ENCODE measurements at regions not wholly inside any gene's neighbourhood (a gene's known extent, or its start where the extent isn't known, plus 50 kb on each side); places are given as distances from the start of the nearest gene placed in this dataset.

DNA sequence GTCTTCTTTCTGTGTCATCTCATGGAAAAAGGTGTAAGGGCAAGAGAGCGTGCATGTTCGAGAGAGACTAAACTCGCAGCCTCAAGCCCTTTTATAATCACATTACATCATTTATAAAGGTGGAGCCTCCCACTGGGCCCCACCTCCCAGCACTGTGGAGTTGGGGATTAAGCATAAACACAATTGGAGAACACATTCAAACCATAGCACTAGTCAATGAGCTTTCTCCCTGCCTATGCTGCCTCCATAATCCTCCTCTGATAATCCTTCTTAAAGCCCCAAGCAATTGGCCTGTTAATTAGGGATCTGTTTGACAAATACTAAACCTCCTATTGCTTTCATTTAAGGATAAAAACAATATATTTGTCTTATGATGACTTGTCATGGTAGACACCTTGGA is 99.6 kb downstream of the NMUR2 start:
- Histone ChIP-seq H3K4me3 (ENCODE audit: low read depth, low read length) (no peak overlapping the region), H3K36me3 (ENCODE audit: control insufficient read depth, insufficient read depth, low read length) (no peaks in the 10 kb centered on the region), H3K27me3 (ENCODE audit: control insufficient read depth, insufficient read depth, low read length) (no peaks in the 10 kb centered on the region), H3K9me3 (ENCODE audit: control insufficient read depth, insufficient read depth, low read depth, low read length) (no peaks in the 10 kb centered on the region), H3K9ac (ENCODE audit: low read length) (no peak overlapping the region), H3K4me1 (ENCODE audit: control insufficient read depth, insufficient read depth, low read length) (no peaks in the 10 kb centered on the region), H3K27ac (ENCODE audit: low read depth, low read length) (no peak overlapping the region)

DNA sequence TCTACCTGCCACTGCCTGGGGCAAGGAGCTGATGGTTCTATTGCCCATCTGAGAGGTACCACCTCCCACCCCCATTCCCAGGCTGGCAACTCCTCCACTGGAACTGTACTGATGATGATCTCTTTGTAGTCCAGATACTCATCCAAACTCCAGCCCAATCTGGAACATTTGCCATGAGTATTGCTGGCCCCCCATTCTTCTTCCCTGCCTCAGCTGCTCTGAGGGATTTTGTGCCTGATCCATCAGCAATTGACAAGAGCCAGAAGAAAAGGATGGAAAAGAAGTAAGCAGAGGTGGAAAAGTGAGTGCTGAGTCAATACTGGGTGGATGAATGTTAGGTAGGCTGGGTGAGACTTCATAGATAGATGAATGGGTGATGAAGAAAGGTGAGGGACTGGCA is 101.2 kb downstream of the NMUR2 start:
- Histone ChIP-seq H3K27ac (ENCODE audit: low read depth, low read length) (no peak overlapping the region), H3K9ac (ENCODE audit: low read length) (no peak overlapping the region), H3K4me3 (ENCODE audit: low read depth, low read length) (no peak overlapping the region), H3K4me1 (ENCODE audit: control insufficient read depth, insufficient read depth, low read length) (no peaks in the 10 kb centered on the region), H3K36me3 (ENCODE audit: control insufficient read depth, insufficient read depth, low read length) (no peaks in the 10 kb centered on the region), H3K27me3 (ENCODE audit: control insufficient read depth, insufficient read depth, low read length) (no peaks in the 10 kb centered on the region), H3K9me3 (ENCODE audit: control insufficient read depth, insufficient read depth, low read depth, low read length) (no peaks in the 10 kb centered on the region)

DNA sequence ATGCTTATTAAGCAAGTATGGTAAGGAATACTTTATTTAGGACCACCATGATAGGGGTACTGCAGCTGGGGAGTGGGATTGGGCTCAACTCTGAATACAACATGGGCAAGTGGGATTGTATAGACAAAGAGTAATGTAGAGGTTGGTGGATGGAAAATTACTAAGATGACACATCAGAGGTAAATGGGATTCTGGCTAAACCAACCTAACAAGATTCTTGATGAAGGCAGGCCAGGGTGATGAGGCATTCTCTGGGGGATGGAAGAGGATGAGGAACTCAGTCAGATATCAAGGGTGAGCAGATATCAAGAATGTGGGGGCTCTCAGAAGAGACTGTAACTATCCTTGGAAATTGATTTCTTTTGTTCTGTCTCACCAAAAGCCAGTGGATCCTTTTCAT is 107.2 kb downstream of the NMUR2 start:
- Histone ChIP-seq H3K4me1 (ENCODE audit: control insufficient read depth, insufficient read depth, low read length) (no peaks in the 10 kb centered on the region), H3K36me3 (ENCODE audit: control insufficient read depth, insufficient read depth, low read length) (no peaks in the 10 kb centered on the region), H3K9ac (ENCODE audit: low read length) (no peak overlapping the region), H3K27me3 (ENCODE audit: control insufficient read depth, insufficient read depth, low read length) (no peaks in the 10 kb centered on the region), H3K4me3 (ENCODE audit: low read depth, low read length) (no peak overlapping the region), H3K9me3 (ENCODE audit: control insufficient read depth, insufficient read depth, low read depth, low read length) (no peaks in the 10 kb centered on the region), H3K27ac (ENCODE audit: low read depth, low read length) (no peak overlapping the region)

DNA sequence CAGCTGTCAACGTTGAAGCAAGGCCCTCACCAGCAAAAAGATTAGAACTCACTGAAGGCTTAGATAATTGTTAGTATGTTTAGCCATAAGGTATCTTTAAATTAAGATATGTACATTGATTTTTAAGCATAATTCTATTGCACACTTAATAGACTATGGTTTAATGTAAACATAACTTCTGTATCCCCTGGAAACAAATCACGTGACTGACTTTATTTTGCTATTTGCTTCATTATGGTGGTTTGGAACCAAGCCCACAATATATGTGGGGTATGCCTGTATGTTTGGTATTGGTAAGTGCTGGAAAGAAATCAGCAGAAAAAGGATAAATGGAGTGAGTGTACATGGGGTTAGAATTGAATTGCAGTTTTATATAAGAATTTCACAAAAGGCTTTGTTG is 111.9 kb downstream of the NMUR2 start:
- H3K27ac ChIP-seq (ENCODE audit: low read depth, low read length) = no peak overlapping the region
- no peak overlapping the region for H3K9ac ChIP-seq (ENCODE audit: low read length)
- no peaks in the 10 kb centered on the region for H3K9me3 ChIP-seq (ENCODE audit: control insufficient read depth, insufficient read depth, low read depth, low read length)
- no peaks in the 10 kb centered on the region for H3K27me3 ChIP-seq (ENCODE audit: control insufficient read depth, insufficient read depth, low read length)
- H3K4me1 ChIP-seq (ENCODE audit: control insufficient read depth, insufficient read depth, low read length) = no peaks in the 10 kb centered on the region
- no peak overlapping the region for H3K4me3 ChIP-seq (ENCODE audit: low read depth, low read length)
- no peaks in the 10 kb centered on the region for H3K36me3 ChIP-seq (ENCODE audit: control insufficient read depth, insufficient read depth, low read length)

DNA sequence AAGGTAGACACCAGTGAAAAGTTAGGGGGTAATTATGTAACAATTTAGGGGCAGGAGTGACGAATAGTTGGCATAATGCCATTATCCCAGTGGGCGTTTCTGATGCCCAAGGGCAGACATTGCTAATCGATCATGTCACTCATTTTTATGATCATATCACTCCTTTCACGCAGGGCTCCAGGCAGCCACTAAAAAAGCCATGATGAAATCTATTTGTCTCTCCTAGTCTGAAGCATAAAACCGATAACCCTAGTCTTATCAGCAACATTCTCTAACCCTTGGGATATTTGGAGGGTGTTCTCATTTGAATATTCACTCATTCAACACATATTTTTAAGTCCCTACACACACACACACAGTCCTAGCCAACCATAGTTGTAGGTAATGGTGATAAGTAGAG is 114.9 kb downstream of the NMUR2 start:
- H3K9me3 ChIP-seq (ENCODE audit: control insufficient read depth, insufficient read depth, low read depth, low read length) = no peaks in the 10 kb centered on the region
- no peak overlapping the region for H3K9ac ChIP-seq (ENCODE audit: low read length)
- H3K27me3 ChIP-seq (ENCODE audit: control insufficient read depth, insufficient read depth, low read length) = no peaks in the 10 kb centered on the region
- H3K36me3 ChIP-seq (ENCODE audit: control insufficient read depth, insufficient read depth, low read length) = no peaks in the 10 kb centered on the region
- no peaks in the 10 kb centered on the region for H3K4me1 ChIP-seq (ENCODE audit: control insufficient read depth, insufficient read depth, low read length)
- no peak overlapping the region for H3K4me3 ChIP-seq (ENCODE audit: low read depth, low read length)
- H3K27ac ChIP-seq (ENCODE audit: low read depth, low read length) = no peak overlapping the region

DNA sequence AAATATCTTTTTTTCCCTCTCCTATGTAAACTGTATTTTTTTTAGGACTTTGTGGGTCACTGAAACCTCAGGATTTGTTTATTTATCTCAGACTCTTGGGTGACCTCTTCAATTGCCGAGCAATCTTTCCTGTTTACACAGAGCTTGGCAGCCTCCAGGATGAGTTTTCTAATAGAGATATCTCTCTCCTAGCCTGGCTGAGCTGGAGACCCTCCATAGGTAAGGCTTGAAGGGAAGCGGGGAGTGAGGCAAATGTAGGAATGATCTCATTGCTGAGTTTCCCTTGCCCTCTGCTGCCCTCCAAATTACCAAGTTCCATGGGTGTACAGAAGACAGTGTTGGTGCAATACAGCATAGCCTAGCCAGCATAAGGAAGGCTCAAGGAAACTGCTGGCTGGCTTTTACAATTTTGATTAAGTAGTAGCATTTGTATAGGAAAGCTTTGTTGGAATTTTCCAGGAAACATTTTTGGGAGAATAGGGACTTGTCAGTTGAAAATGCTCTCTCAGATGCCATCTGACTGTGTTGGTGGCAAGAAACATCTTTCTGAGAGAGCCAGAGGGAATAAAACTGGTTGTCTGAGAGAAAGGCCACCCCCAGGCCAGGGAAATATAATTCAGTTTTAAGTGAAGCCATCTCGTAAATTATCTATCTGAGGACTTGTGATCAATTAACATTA is 116.0 kb downstream of the NMUR2 start:
- H3K9me3 ChIP-seq (ENCODE audit: control insufficient read depth, insufficient read depth, low read depth, low read length) = no peaks in the 10 kb centered on the region
- no peak overlapping the region for H3K9ac ChIP-seq (ENCODE audit: low read length)
- no peak overlapping the region for H3K4me3 ChIP-seq (ENCODE audit: low read depth, low read length)
- no peaks in the 10 kb centered on the region for H3K27me3 ChIP-seq (ENCODE audit: control insufficient read depth, insufficient read depth, low read length)
- H3K27ac ChIP-seq (ENCODE audit: low read depth, low read length) = no peak overlapping the region
- H3K36me3 ChIP-seq (ENCODE audit: control insufficient read depth, insufficient read depth, low read length) = no peaks in the 10 kb centered on the region
- H3K4me1 ChIP-seq (ENCODE audit: control insufficient read depth, insufficient read depth, low read length) = no peaks in the 10 kb centered on the region

DNA sequence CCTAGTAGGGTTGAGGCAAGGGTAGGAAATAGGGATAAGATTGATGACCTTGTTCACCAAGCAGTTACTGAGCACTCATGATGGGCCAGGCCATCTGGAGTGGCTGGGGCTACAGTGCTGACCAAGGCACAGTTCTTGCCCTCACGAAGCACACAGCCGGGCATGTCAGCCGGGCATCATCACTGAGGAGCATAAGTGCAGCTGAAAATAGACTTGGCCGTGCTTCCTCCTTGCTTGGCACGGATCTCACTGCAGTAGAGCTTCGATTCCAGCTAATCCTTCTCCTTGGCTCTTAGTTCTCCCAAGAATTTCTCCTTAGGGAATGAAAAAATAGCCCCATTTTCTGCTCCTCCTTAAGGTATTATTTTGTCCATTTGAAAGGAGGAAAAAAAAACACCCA is 116.6 kb downstream of the NMUR2 start:
- Histone ChIP-seq H3K9me3 (ENCODE audit: control insufficient read depth, insufficient read depth, low read depth, low read length) (no peaks in the 10 kb centered on the region), H3K36me3 (ENCODE audit: control insufficient read depth, insufficient read depth, low read length) (no peaks in the 10 kb centered on the region), H3K27ac (ENCODE audit: low read depth, low read length) (no peak overlapping the region)

DNA sequence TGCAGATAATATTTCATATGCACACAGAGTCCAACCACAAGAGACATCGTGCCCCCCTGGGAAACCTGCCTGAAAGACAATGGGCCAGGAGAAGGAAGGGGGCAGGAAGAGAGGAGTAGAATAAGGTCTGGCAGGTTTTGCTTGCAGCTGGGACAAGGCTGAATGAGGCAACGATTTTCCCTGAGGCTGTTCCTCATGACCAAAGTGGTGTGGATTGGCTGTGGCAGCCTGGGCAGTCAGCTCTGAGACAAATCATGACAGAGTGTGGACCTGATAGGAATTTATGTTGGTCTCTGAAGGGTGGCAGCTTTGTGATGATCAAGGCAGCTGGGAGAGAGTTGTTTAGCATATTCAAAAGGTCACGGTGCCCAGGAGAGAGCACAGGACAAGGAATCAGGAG is 119.3 kb downstream of the NMUR2 start:
- H3K27me3 ChIP-seq (ENCODE audit: control insufficient read depth, insufficient read depth, low read length) = no peaks in the 10 kb centered on the region
- no peaks in the 10 kb centered on the region for H3K36me3 ChIP-seq (ENCODE audit: control insufficient read depth, insufficient read depth, low read length)
- H3K27ac ChIP-seq (ENCODE audit: low read depth, low read length) = no peak overlapping the region
- no peak overlapping the region for H3K4me3 ChIP-seq (ENCODE audit: low read depth, low read length)
- no peaks in the 10 kb centered on the region for H3K4me1 ChIP-seq (ENCODE audit: control insufficient read depth, insufficient read depth, low read length)
- no peaks in the 10 kb centered on the region for H3K9me3 ChIP-seq (ENCODE audit: control insufficient read depth, insufficient read depth, low read depth, low read length)
- H3K9ac ChIP-seq (ENCODE audit: low read length) = no peak overlapping the region

More for the DNA sequence above, 116.6 kb downstream of the NMUR2 start:
- Histone ChIP-seq H3K4me3 (ENCODE audit: low read depth, low read length) (no peak overlapping the region), H3K27me3 (ENCODE audit: control insufficient read depth, insufficient read depth, low read length) (no peaks in the 10 kb centered on the region), H3K4me1 (ENCODE audit: control insufficient read depth, insufficient read depth, low read length) (no peaks in the 10 kb centered on the region), H3K9ac (ENCODE audit: low read length) (no peak overlapping the region)

DNA sequence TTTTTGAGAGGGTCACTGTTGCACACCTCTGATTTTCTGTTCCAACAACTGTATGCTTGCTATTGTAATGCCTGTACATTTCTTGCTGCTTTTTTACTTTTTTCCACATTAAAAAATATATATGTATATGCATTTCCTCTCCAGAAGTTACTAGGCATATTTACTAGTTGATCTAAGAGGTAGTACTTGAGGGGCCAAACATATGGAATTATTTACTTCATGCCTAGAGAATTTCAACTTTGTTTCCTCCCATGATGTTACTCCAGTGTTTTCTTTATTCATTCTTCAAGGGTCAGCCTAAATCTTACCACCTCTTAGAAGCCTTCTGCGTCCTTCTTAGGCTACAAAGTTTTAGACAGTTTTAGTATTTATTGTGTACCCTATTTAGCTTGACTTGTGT is 122.7 kb downstream of the NMUR2 start:
- no peak overlapping the region for H3K4me3 ChIP-seq (ENCODE audit: low read depth, low read length)
- no peak overlapping the region for H3K27ac ChIP-seq (ENCODE audit: low read depth, low read length)
- no peaks in the 10 kb centered on the region for H3K27me3 ChIP-seq (ENCODE audit: control insufficient read depth, insufficient read depth, low read length)
- no peak overlapping the region for H3K9ac ChIP-seq (ENCODE audit: low read length)
- no peaks in the 10 kb centered on the region for H3K36me3 ChIP-seq (ENCODE audit: control insufficient read depth, insufficient read depth, low read length)
- no peaks in the 10 kb centered on the region for H3K4me1 ChIP-seq (ENCODE audit: control insufficient read depth, insufficient read depth, low read length)
- H3K9me3 ChIP-seq (ENCODE audit: control insufficient read depth, insufficient read depth, low read depth, low read length) = no peaks in the 10 kb centered on the region

DNA sequence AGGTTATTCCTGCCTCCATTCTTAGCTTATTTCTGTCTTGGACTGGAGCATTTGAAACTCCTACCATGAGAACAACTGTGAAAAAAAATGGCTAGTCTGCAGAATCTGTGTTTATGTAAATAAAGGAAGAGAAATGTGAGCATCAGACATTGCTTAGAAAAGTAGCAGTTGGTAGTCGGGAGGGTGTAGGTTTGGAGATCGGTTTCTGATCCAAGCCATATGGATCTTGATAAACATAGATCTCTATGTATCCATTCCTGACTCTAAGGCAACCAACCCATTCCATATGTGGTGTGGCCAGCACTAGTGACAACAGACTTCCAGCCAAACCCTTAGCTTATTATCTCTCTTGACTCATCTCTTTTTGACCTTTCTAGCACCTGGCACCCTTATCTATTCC is 127.1 kb downstream of the NMUR2 start:
- H3K9ac ChIP-seq (ENCODE audit: low read length) = no peak overlapping the region
- no peak overlapping the region for H3K27ac ChIP-seq (ENCODE audit: low read depth, low read length)

DNA sequence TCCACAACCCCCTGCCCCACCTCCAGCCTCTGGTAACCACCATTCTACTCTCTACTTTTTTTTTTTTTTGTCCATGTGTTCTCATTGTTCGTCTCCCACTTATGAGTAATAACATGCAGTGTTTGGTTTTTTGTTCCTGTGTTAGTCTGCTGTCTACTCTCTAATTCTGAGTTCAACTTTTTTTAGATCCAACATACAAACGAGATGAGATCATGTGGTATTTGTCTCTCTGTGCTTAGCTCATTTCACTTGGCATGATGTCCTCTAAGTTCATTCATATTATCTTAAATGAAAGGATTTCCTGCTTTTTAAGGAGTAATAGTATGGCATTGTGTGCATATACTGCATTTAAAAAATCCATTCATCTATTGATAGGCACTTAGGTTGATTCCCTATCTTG is 130.9 kb downstream of the NMUR2 start:
- Histone ChIP-seq H3K4me1 (ENCODE audit: control insufficient read depth, insufficient read depth, low read length) (no peaks in the 10 kb centered on the region), H3K27me3 (ENCODE audit: control insufficient read depth, insufficient read depth, low read length) (no peaks in the 10 kb centered on the region), H3K9ac (ENCODE audit: low read length) (no peak overlapping the region), H3K4me3 (ENCODE audit: low read depth, low read length) (no peak overlapping the region), H3K36me3 (ENCODE audit: control insufficient read depth, insufficient read depth, low read length) (no peaks in the 10 kb centered on the region), H3K27ac (ENCODE audit: low read depth, low read length) (no peak overlapping the region), H3K9me3 (ENCODE audit: control insufficient read depth, insufficient read depth, low read depth, low read length) (no peaks in the 10 kb centered on the region)

More for the DNA sequence above, 127.1 kb downstream of the NMUR2 start:
- no peaks in the 10 kb centered on the region for H3K9me3 ChIP-seq (ENCODE audit: control insufficient read depth, insufficient read depth, low read depth, low read length)
- H3K36me3 ChIP-seq (ENCODE audit: control insufficient read depth, insufficient read depth, low read length) = no peaks in the 10 kb centered on the region
- no peak overlapping the region for H3K4me3 ChIP-seq (ENCODE audit: low read depth, low read length)
- no peaks in the 10 kb centered on the region for H3K4me1 ChIP-seq (ENCODE audit: control insufficient read depth, insufficient read depth, low read length)
- H3K27me3 ChIP-seq (ENCODE audit: control insufficient read depth, insufficient read depth, low read length) = no peaks in the 10 kb centered on the region

DNA sequence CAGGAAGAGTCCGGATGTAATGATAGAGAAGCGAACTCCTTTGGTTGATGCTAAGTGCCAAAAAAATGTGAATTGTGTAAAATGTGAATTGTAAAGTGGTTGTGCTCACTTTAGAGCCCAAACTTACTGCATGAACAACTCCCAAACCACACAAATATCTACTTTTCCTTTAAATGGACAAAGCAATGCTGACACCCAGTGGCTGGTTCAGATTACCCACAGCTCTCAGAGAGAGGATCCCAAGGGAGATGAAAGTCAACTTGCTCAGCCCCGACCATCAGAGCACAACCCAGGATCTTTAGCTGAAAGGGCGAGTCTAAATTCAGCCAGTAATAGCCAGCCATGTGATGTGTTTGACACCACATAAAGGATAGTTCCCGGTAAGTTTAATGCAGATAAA is 133.7 kb downstream of the NMUR2 start:
- H3K27ac ChIP-seq (ENCODE audit: low read depth, low read length) = no peak overlapping the region
- no peaks in the 10 kb centered on the region for H3K4me1 ChIP-seq (ENCODE audit: control insufficient read depth, insufficient read depth, low read length)
- H3K36me3 ChIP-seq (ENCODE audit: control insufficient read depth, insufficient read depth, low read length) = no peaks in the 10 kb centered on the region
- peaks cover 5% of the 10 kb centered on the region; the same call in 1 of the 2 replicates for H3K9me3 ChIP-seq (ENCODE audit: control insufficient read depth, insufficient read depth, low read depth, low read length)
- H3K27me3 ChIP-seq (ENCODE audit: control insufficient read depth, insufficient read depth, low read length) = no peaks in the 10 kb centered on the region
- no peak overlapping the region for H3K9ac ChIP-seq (ENCODE audit: low read length)
- H3K4me3 ChIP-seq (ENCODE audit: low read depth, low read length) = no peak overlapping the region
